ENCODE measurements at regions not wholly inside any gene's neighbourhood (a gene's known extent, or its start where the extent isn't known, plus 50 kb on each side); places are given as distances from the start of the nearest gene placed in this dataset.

- TF ChIP-seq IKZF5 (CRISPR knock-in tag; IDR thresholded peaks at IDR 0.05) (peak; percentile 79; the same call in 1 of the 2 replicates), MAZ (IDR thresholded peaks at IDR 0.05; ENCODE audit: borderline replicate concordance, low read depth, low read length) (no peak), MAZ (CRISPR knock-in tag; IDR thresholded peaks at IDR 0.05; ENCODE audit: low read depth) (0 out of 2 replicates have a peak, but pooled peaks have one; percentile 37), SAP130 (CRISPR knock-in tag; IDR thresholded peaks at IDR 0.05; ENCODE audit: low read depth) (peak; percentile 57), MEIS1 (CRISPR knock-in tag; IDR thresholded peaks at IDR 0.05; ENCODE audit: borderline replicate concordance) (no peak), GATA4 (IDR thresholded peaks at IDR 0.05; ENCODE audit: borderline replicate concordance, low read depth) (no peak), GATAD1 (CRISPR knock-in tag; IDR thresholded peaks at IDR 0.05) (peak; percentile 32; the same call in 1 of the 2 replicates), ZNF549 (CRISPR knock-in tag; IDR thresholded peaks at IDR 0.05) (no peak), ZFP91 (CRISPR knock-in tag; IDR thresholded peaks at IDR 0.05; ENCODE audit: borderline replicate concordance) (peak; percentile 72; the same call in 1 of the 2 replicates), ZNF275 (CRISPR knock-in tag; IDR thresholded peaks at IDR 0.05; ENCODE audit: borderline replicate concordance) (peak; percentile 89; the same call in 1 of the 2 replicates), BRD4 (CRISPR knock-in tag; IDR thresholded peaks at IDR 0.05) (no peak), ZKSCAN1 (IDR thresholded peaks at IDR 0.05; ENCODE audit: low read length) (no peak), ZNF343 (CRISPR knock-in tag; IDR thresholded peaks at IDR 0.05) (peak; percentile 54; the same call in 1 of the 2 replicates), GLMP (CRISPR knock-in tag; IDR thresholded peaks at IDR 0.05; ENCODE audit: borderline replicate concordance) (no peak), ZNF550 (CRISPR knock-in tag; IDR thresholded peaks at IDR 0.05; ENCODE audit: borderline replicate concordance) (no peak), THRA (CRISPR knock-in tag; IDR thresholded peaks at IDR 0.05; ENCODE audit: borderline replicate concordance) (0 out of 2 replicates have a peak, but pooled peaks have one; percentile 8), CBX2 (IDR thresholded peaks at IDR 0.05; ENCODE audit: low read depth, low read length) (no peak), CBX2 (CRISPR knock-in tag; IDR thresholded peaks at IDR 0.05; ENCODE audit: low read depth) (no peak), CEBPB (IDR thresholded peaks at IDR 0.05; ENCODE audit: borderline replicate concordance, low read depth, low read length) (peak; percentile 88), HOXA5 (CRISPR knock-in tag; IDR thresholded peaks at IDR 0.05) (no peak; the same call in 1 of the 2 replicates), GZF1 (CRISPR knock-in tag; IDR thresholded peaks at IDR 0.05) (0 out of 2 replicates have a peak, but pooled peaks have one; percentile 89)
These were observed 72.6 kb upstream of the ZNF184 start (continued) for GRCh38 chr6:27545271-27546046.

Measured in HepG2 (cell line).